Gastroesophageal sphincter (tissue), 3 donors: ENCODE measurements at regions not wholly inside any gene's neighbourhood (a gene's known extent, or its start where the extent isn't known, plus 50 kb on each side); places are given as distances from the start of the nearest gene placed in this dataset.
"Not testable (repeated sequence)": the region's sequence is repeated elsewhere in the genome, so short reads cannot be mapped to it uniquely, and the experiment has no call there.

Experiments
- EP300 ChIP-seq: sonication (generic); formaldehyde crosslinking; IDR thresholded peaks from one replicate; pipeline ENCODE4 v1.6.1; 2017; ENCODE audit warnings: antibody characterized with exemption, mild to moderate bottlenecking
- TF ChIP-seq, protein P1 (sequence below), 4 experiments: fragments of 200-600 bp in 2 of 4; fragments of 450-650 bp in 2 of 4; sonication (generic) in 1 of 4; IDR thresholded peaks; one replicate each; pipeline ENCODE4 v1.5.1; 2017 to 2019; ENCODE audit warnings: antibody characterized with exemption in 4 of 4, mild to moderate bottlenecking in 2 of 4, moderate library complexity in 2 of 4

DNA sequence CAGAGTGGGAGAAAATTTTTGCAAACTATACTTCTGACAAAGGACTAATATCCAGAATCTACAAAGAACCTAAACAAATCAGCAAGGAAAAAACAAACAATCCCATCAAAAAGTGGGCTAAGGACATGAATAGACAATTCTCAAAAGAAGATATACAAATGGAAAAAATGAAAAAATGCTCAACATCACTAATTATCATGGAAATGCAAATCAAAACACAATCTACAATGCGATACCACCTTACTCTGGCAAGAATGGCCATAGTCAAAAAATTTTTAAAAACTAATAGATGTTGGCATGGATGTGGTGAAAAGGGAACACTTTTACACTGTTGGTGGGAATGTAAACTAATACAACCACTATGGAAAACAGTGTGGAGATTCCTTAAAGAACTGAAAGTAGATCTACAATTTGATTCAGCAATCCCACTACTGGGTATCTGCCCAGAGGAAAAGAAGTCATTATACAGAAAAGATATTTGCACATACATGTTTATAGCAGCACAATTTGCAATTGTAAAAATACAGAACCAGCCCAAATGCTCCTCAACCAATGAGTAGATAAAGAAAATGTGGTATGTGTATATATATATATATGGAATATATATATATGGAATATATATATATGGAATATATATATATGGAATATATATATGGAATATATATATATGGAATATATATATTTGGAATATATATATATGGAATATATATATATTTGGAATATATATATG, 141.2 kb upstream of the P2RY1 start:
- TF ChIP-seq, protein P1, sequence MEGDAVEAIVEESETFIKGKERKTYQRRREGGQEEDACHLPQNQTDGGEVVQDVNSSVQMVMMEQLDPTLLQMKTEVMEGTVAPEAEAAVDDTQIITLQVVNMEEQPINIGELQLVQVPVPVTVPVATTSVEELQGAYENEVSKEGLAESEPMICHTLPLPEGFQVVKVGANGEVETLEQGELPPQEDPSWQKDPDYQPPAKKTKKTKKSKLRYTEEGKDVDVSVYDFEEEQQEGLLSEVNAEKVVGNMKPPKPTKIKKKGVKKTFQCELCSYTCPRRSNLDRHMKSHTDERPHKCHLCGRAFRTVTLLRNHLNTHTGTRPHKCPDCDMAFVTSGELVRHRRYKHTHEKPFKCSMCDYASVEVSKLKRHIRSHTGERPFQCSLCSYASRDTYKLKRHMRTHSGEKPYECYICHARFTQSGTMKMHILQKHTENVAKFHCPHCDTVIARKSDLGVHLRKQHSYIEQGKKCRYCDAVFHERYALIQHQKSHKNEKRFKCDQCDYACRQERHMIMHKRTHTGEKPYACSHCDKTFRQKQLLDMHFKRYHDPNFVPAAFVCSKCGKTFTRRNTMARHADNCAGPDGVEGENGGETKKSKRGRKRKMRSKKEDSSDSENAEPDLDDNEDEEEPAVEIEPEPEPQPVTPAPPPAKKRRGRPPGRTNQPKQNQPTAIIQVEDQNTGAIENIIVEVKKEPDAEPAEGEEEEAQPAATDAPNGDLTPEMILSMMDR (IDR thresholded peaks at IDR 0.05): not testable (repeated sequence)
- TF ChIP-seq EP300: not testable (repeated sequence)
